IMR-90 (cell line): ENCODE measurements at regions not wholly inside any gene's neighbourhood (a gene's known extent, or its start where the extent isn't known, plus 50 kb on each side); places are given as distances from the start of the nearest gene placed in this dataset.

Experiments
- BHLHE40 ChIP-seq: fragments of 150-350 bp; IDR thresholded peaks from 2 replicates; pipeline ENCODE4 v1.6.1; 2016; ENCODE audit warnings: mild to moderate bottlenecking, low read depth, low read length
- CEBPB ChIP-seq: IDR thresholded peaks from 2 replicates; pipeline ENCODE4 v1.6.1; 2012; ENCODE audit warnings: low read depth, low read length, improper control_type of control experiment
- MAZ ChIP-seq: IDR thresholded peaks from 2 replicates; pipeline ENCODE4 v1.6.1; 2012; ENCODE audit warnings: low read depth, mild to moderate bottlenecking, low read length, improper control_type of control experiment, moderate library complexity, borderline replicate concordance
- POLR2A ChIP-seq: IDR thresholded peaks from 2 replicates; pipeline ENCODE4 v1.6.1; 2012; ENCODE audit warnings: mild to moderate bottlenecking, low read depth, low read length
- RAD21 ChIP-seq: IDR thresholded peaks from 2 replicates; pipeline ENCODE4 v1.6.1; 2012; ENCODE audit warnings: low read length, improper control_type of control experiment
- RCOR1 ChIP-seq: IDR thresholded peaks from 2 replicates; pipeline ENCODE4 v1.6.1; 2012; ENCODE audit warnings: mild to moderate bottlenecking, low read length, improper control_type of control experiment; ENCODE audit not compliant: insufficient replicate concordance
- SMC3 ChIP-seq: fragments of 150-350 bp; IDR thresholded peaks from 2 replicates; pipeline ENCODE4 v1.6.1; 2016; ENCODE audit warnings: low read depth, mild to moderate bottlenecking, antibody characterized with exemption, low read length, moderate library complexity
- TF ChIP-seq, protein P1 (sequence below): conservative IDR thresholded peaks from 2 replicates; pipeline ENCODE4 v1.5.1; 2012; ENCODE audit warnings: mild to moderate bottlenecking, low read depth, low read length, improper control_type of control experiment
- TF ChIP-seq, protein P2 (sequence below): fragments of 150-350 bp; IDR thresholded peaks from 2 replicates; pipeline ENCODE4 v1.6.1; 2016; ENCODE audit warnings: low read depth, mild to moderate bottlenecking, low read length, moderate library complexity, borderline replicate concordance
- TF ChIP-seq, protein P3 (sequence below): fragments of 150-350 bp; IDR thresholded peaks from 2 replicates; pipeline ENCODE4 v1.6.1; 2017; ENCODE audit warnings: mild to moderate bottlenecking, antibody characterized with exemption, low read length, low read depth

DNA sequence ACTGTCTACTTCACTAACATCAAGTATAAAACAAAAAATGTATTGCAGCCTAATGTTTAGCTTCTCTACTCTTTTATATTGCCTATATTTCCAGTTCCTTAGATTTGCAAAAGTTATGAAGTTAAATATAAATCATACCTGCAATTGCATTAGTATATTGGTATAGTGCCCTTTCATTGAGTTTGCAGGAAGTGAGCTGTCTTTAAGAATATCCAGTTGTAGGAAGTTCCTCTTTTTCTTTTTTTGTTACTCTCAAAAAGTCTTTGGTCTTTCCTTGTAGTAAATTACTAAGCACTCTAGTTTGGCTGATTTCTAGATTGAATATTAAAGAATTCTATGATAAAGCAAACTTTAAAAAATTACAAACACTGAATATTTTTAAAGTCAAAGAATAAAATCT is 71.3 kb upstream of the FN1 start:
- TF ChIP-seq, protein P1, sequence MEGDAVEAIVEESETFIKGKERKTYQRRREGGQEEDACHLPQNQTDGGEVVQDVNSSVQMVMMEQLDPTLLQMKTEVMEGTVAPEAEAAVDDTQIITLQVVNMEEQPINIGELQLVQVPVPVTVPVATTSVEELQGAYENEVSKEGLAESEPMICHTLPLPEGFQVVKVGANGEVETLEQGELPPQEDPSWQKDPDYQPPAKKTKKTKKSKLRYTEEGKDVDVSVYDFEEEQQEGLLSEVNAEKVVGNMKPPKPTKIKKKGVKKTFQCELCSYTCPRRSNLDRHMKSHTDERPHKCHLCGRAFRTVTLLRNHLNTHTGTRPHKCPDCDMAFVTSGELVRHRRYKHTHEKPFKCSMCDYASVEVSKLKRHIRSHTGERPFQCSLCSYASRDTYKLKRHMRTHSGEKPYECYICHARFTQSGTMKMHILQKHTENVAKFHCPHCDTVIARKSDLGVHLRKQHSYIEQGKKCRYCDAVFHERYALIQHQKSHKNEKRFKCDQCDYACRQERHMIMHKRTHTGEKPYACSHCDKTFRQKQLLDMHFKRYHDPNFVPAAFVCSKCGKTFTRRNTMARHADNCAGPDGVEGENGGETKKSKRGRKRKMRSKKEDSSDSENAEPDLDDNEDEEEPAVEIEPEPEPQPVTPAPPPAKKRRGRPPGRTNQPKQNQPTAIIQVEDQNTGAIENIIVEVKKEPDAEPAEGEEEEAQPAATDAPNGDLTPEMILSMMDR = no peak
- TF ChIP-seq RCOR1 (no peak), POLR2A (no peak), BHLHE40 (no peak), RAD21 (no peak), SMC3 (no peak), MAZ (no peak), CEBPB (no peak)
- TF ChIP-seq, protein P2, sequence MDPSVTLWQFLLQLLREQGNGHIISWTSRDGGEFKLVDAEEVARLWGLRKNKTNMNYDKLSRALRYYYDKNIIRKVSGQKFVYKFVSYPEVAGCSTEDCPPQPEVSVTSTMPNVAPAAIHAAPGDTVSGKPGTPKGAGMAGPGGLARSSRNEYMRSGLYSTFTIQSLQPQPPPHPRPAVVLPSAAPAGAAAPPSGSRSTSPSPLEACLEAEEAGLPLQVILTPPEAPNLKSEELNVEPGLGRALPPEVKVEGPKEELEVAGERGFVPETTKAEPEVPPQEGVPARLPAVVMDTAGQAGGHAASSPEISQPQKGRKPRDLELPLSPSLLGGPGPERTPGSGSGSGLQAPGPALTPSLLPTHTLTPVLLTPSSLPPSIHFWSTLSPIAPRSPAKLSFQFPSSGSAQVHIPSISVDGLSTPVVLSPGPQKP = no peak
- TF ChIP-seq, protein P3, sequence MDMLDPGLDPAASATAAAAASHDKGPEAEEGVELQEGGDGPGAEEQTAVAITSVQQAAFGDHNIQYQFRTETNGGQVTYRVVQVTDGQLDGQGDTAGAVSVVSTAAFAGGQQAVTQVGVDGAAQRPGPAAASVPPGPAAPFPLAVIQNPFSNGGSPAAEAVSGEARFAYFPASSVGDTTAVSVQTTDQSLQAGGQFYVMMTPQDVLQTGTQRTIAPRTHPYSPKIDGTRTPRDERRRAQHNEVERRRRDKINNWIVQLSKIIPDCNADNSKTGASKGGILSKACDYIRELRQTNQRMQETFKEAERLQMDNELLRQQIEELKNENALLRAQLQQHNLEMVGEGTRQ = no peak
